ENCODE measurements at regions not wholly inside any gene's neighbourhood (a gene's known extent, or its start where the extent isn't known, plus 50 kb on each side); places are given as distances from the start of the nearest gene placed in this dataset.
"Not testable (repeated sequence)": the region's sequence is repeated elsewhere in the genome, so short reads cannot be mapped to it uniquely, and the experiment has no call there.

- not testable (repeated sequence) for H3K4me3 Mint-ChIP-seq, H3K27ac Mint-ChIP-seq, H3K4me1 Mint-ChIP-seq
These were observed 129.3 kb upstream of the LRRC61 start for GRCh38 chr7:150193866-150194265.

More at GRCh38 chr7:150193866-150194265, 129.3 kb upstream of the LRRC61 start:
- intact Hi-C loops (cut with micrococcal nuclease); POLR2A ChIA-PET; H3K9me3 Mint-ChIP-seq; H3K36me3 Mint-ChIP-seq (ENCODE audit: low read depth); CTCF ChIA-PET; DNase-seq; ATAC-seq (ENCODE audit: low read depth); H3K27me3 Mint-ChIP-seq: not testable (repeated sequence)
